GM12891 (cell line): ENCODE measurements at regions not wholly inside any gene's neighbourhood (a gene's known extent, or its start where the extent isn't known, plus 50 kb on each side); places are given as distances from the start of the nearest gene placed in this dataset.
A peak's percentile ranks its signal among the peaks of the same experiment; 100 is the strongest.

ENCODE experiments used
- DNase-seq: peaks from one replicate; pipeline ENCODE4 v3.0.0; 2011; ENCODE audit warnings: low spot score; ENCODE audit not compliant: insufficient read length
- FAIRE-seq: peaks from 2 replicates; lab custom pipeline; 2011; peaks lifted over from hg19 to GRCh38; lab: Jason Lieb, UNC
- PAX5 ChIP-seq: IDR thresholded peaks from 2 replicates; pipeline ENCODE4 v1.6.1; 2011; ENCODE audit warnings: low read length, moderate library complexity, mild to moderate bottlenecking; ENCODE audit not compliant: insufficient read depth, severe bottlenecking
- POLR2A ChIP-seq: IDR thresholded peaks from 2 replicates; pipeline ENCODE4 v1.6.1; 2011; ENCODE audit warnings: low read depth, low read length, control low read depth
- POLR2AphosphoS5 ChIP-seq: IDR thresholded peaks from 2 replicates; pipeline ENCODE4 v1.6.1; 2011; ENCODE audit warnings: low read depth, low read length, control low read depth
- POU2F2 ChIP-seq: IDR thresholded peaks from 2 replicates; pipeline ENCODE4 v1.6.1; 2011; ENCODE audit warnings: low read depth, mild to moderate bottlenecking, control low read depth, low read length, moderate library complexity
- SPI1 ChIP-seq: IDR thresholded peaks from 2 replicates; pipeline ENCODE4 v1.6.1; 2011; ENCODE audit warnings: low read depth, low read length, control low read depth
- TAF1 ChIP-seq: IDR thresholded peaks from 2 replicates; pipeline ENCODE4 v1.6.1; 2011; ENCODE audit warnings: low read depth, low read length, control low read depth

- no peak for TF ChIP-seq POLR2A
- no peak for TF ChIP-seq POU2F2
- no peak for TF ChIP-seq PAX5
- TF ChIP-seq POLR2AphosphoS5 = no peak
- TF ChIP-seq SPI1 = no peak
- no peak for TF ChIP-seq TAF1
- DNase-seq (no peak), FAIRE-seq (no peak)
These were observed 274.8 kb upstream of the ST6GAL2 start for GRCh38 chr2:107160640-107161239.

DNA sequence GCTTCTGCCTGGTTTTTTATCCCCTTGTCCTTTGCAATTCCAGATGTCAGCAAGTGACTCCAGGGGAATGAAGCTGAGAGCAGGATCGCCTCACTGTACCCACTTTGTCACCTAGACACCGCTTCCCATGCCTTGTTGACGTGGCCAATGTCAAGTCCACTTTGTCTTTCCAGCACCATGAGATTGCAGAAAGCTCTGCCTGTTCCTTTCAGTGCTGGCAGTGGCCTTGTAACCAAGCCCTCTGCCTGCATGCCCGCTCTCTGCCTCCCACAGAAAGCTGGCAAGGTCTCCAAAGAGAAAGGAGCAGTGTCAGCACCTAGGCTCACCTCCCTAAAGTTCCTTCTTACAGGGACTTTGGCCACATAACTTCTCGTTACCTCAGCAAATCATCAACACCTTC is 282.2 kb upstream of the ST6GAL2 start:
- FAIRE-seq = no peak
- no peak for DNase-seq
- TF ChIP-seq POLR2AphosphoS5 (no peak), PAX5 (no peak), TAF1 (no peak), SPI1 (no peak), POU2F2 (no peak), POLR2A (no peak)

DNA sequence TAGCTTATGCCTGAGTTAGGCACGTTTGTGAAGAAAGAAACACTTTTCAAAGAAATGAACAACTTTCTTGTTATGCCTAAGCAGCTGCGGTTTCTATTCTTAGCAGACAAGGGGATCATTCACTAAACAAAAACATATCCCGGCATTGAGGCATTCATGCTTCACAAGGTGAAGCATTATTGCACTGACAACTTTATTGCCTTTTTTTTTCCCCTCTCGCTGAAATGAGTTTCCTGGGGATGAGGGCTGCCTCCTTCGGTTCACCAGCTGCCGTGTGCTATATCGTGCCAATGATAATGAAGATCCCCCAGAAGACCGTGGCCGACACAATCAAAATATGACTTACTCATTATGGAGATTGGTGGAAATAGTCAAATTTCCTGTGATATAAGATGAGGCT is 288.2 kb upstream of the ST6GAL2 start:
- no peak for DNase-seq
- TF ChIP-seq SPI1 = no peak
- no peak for TF ChIP-seq PAX5
- TF ChIP-seq POLR2A = no peak
- no peak for TF ChIP-seq POU2F2
- TF ChIP-seq POLR2AphosphoS5 = no peak
- TF ChIP-seq TAF1 = no peak
- FAIRE-seq = no peak

- DNase-seq (no peak), FAIRE-seq (no peak)
- TF ChIP-seq PAX5 (no peak), POLR2AphosphoS5 (no peak), POLR2A (no peak), TAF1 (no peak), SPI1 (no peak), POU2F2 (no peak)
These were observed 297.0 kb upstream of the ST6GAL2 start for GRCh38 chr2:107182981-107183380.

DNA sequence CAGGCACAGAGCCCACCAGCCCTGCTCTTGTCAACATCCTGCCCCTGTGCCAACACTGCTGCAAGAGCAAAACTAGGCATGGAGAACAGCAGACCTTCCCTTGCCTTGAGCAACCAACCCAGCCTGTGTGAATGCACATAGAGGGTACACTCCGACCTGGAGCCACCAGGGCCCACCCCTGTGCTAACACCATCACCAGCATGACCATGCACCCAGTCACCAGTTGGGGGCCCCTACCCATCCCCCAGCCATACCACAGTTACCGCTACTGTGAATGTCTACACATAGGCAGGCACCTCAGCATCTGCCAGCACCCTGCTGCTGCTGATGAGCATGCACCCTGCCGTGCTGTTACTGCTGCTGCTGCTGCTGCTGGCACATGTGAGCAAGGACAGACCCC is 301.9 kb upstream of the ST6GAL2 start:
- TF ChIP-seq SPI1 (no peak), POLR2A (no peak), PAX5 (no peak), POLR2AphosphoS5 (no peak), POU2F2 (no peak), TAF1 (no peak)
- FAIRE-seq = no peak

GRCh38 chr2:107195631-107196030 is 309.7 kb upstream of the ST6GAL2 start:
- FAIRE-seq (no peak), DNase-seq (no peak)
- TF ChIP-seq PAX5 (no peak), TAF1 (no peak), POLR2A (no peak), SPI1 (no peak), POU2F2 (no peak), POLR2AphosphoS5 (no peak)

More for the DNA sequence above, 301.9 kb upstream of the ST6GAL2 start:
- DNase-seq = no peak

- no peak for FAIRE-seq
- TF ChIP-seq SPI1 (no peak), POLR2AphosphoS5 (no peak), POLR2A (no peak), POU2F2 (no peak), PAX5 (no peak), TAF1 (no peak)
- DNase-seq = no peak
These were observed 311.8 kb upstream of the ST6GAL2 start for GRCh38 chr2:107197594-107198294.

GRCh38 chr2:107202962-107203591 is 317.1 kb upstream of the ST6GAL2 start:
- TF ChIP-seq POLR2AphosphoS5 (no peak), PAX5 (no peak), POLR2A (no peak), POU2F2 (no peak), TAF1 (no peak), SPI1 (peak; percentile 18; the same call in 1 of the 2 replicates)
- DNase-seq = no peak
- FAIRE-seq = no peak
